Tibial nerve (tissue), 4 donors: ENCODE measurements at regions not wholly inside any gene's neighbourhood (a gene's known extent, or its start where the extent isn't known, plus 50 kb on each side); places are given as distances from the start of the nearest gene placed in this dataset.

ENCODE experiments used
- EP300 ChIP-seq, 2 donors: sonication (generic); formaldehyde crosslinking; IDR thresholded peaks; one replicate each; pipeline ENCODE4 v1.6.1; 2017; ENCODE audit warnings: antibody characterized with exemption in 2 of 2, mild to moderate bottlenecking in 1 of 2
- POLR2A ChIP-seq, 2 donors: fragments of 450-650 bp; IDR thresholded peaks; one replicate each; pipeline ENCODE4 v1.6.1; 2017; ENCODE audit warnings: antibody characterized with exemption in 2 of 2, mild to moderate bottlenecking in 2 of 2, moderate library complexity in 2 of 2
- TF ChIP-seq, protein P1 (sequence below), 5 experiments: fragments of 200-600 bp in 3 of 5; fragments of 450-650 bp in 2 of 5; sonication (generic) in 3 of 5; IDR thresholded peaks; one replicate each; pipeline ENCODE4 v1.5.1; 2016 to 2019; ENCODE audit warnings: antibody characterized with exemption in 5 of 5, mild to moderate bottlenecking in 3 of 5, moderate library complexity in 2 of 5

DNA sequence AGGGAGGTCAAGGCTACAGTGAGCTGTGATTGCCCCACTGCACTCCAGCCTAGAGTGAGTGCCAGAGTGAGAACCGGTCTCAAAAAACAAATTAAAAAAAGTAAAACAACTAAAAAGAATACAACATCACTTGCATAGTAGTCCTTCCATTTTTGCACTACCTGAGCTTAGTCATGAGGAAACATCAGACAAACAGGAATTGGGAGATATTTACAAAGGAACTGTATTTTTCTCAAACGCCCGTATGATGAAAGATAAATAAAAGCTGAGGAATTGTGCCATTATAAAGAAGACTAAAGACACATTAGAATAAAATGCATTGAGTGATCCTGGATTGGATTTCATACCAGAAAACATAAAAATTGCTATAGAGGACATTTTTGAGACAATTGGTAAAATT is 50.0 kb upstream of the ATP8B1 start:
- TF ChIP-seq, protein P1, sequence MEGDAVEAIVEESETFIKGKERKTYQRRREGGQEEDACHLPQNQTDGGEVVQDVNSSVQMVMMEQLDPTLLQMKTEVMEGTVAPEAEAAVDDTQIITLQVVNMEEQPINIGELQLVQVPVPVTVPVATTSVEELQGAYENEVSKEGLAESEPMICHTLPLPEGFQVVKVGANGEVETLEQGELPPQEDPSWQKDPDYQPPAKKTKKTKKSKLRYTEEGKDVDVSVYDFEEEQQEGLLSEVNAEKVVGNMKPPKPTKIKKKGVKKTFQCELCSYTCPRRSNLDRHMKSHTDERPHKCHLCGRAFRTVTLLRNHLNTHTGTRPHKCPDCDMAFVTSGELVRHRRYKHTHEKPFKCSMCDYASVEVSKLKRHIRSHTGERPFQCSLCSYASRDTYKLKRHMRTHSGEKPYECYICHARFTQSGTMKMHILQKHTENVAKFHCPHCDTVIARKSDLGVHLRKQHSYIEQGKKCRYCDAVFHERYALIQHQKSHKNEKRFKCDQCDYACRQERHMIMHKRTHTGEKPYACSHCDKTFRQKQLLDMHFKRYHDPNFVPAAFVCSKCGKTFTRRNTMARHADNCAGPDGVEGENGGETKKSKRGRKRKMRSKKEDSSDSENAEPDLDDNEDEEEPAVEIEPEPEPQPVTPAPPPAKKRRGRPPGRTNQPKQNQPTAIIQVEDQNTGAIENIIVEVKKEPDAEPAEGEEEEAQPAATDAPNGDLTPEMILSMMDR (IDR thresholded peaks at IDR 0.05), result no peak
- no peak for TF ChIP-seq EP300 (IDR thresholded peaks at IDR 0.05)
- no peak for TF ChIP-seq POLR2A (IDR thresholded peaks at IDR 0.05)
